Inflammatory macrophage treated with lipopolysaccharide for 4 hours (primary cell): ENCODE measurements at regions not wholly inside any gene's neighbourhood (a gene's known extent, or its start where the extent isn't known, plus 50 kb on each side); places are given as distances from the start of the nearest gene placed in this dataset.

Experiments used
- DNase-seq: peaks from one replicate; pipeline ENCODE4 v3.0.0-alpha.2; 2020

- DNase-seq, result no peak
Observed at GRCh38 chr17:52828621-52829020, 670.1 kb upstream of the CA10 start.

- DNase-seq, result no peak
Observed at GRCh38 chr17:52827526-52827925, 669.0 kb upstream of the CA10 start.

- DNase-seq, result no peak
Observed at GRCh38 chr17:52824542-52824941, 666.0 kb upstream of the CA10 start.

DNA sequence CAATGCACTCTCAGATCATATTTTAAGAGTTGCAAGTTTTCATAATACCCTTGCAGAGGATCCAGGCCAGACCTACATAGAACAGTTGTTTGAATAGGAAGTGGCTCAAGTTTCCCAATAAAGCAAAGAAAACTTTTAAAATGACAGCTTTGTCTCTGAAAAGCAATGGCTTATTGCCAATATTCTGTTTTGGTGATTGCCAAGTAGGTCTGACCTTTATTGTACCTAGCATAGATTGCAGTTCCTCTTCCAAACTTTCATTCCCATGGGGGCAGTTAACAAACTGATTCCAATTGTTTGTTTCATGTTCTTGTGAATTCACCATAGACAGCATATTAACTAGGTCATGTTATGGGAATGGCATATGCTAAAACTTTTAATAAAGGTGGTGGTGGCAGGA, 664.6 kb upstream of the CA10 start:
- DNase-seq, result no peak

DNA sequence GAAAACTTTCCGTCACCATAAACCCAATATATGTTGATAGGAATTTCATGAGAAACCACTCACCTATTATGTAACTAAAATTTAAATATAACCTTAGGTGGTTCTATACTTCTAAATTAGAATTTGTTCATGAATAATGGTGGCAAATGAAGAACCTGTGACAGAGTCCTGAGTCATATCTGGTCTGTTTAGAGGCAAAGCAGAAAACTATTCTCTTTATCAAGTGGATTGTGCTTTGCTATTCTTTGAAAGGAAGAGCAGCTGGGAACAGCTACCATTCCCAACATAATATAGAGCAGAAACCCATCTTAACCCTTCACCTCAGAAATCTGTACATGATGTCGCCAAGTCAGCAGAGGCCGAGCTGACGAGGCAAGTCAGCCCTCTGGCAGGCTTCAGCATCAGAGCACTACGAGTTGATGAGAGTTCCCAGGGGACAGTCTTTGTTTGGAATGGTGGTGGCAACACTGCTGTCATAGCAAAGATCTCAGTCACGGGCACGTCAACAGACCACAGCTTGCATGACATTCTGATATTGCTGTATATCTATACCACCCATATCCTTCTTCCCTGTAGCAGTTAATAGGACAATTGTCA, 631.9 kb upstream of the CA10 start:
- no peak for DNase-seq

DNA sequence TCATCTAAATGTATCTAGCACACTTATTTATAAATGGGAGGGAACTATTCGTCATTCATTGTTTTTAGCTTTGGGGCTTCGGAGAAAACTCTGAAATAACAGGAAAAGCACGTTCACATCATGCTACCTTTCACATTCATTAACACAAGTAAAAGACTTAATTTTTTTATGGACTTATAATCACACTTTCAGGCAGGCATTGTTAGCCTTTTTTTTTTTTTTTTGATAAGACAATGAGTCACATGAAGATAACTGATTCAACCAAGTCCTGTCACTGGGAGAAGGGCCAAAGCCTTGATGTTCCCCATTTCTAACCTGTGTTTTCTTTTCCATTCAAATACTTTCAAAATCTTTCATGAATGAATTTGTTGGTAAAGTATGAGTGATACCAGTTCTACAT, 631.3 kb upstream of the CA10 start:
- no peak for DNase-seq

DNA sequence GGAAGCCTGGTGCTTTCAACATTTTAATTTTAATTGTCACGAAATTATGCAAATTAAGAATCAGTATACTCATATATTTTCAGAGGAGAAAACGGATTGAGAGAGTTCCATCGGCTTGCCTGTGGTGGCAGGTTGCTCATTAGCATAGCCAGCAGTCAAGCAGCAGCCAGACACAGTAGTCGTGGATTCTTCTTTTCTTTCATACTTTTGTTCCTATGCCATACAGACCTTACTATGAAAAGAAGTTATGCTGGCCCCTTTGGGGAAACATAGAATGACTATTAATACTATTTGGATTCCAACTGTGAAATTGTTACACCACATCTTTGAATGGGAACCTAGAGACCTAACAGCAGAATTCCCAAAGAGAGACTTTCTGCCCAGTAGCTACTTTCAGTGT, 617.7 kb upstream of the CA10 start:
- DNase-seq, result no peak

GRCh38 chr17:52762794-52763167, 604.3 kb upstream of the CA10 start:
- no peak for DNase-seq

GRCh38 chr17:52762147-52762793, 603.8 kb upstream of the CA10 start:
- DNase-seq, result no peak

DNA sequence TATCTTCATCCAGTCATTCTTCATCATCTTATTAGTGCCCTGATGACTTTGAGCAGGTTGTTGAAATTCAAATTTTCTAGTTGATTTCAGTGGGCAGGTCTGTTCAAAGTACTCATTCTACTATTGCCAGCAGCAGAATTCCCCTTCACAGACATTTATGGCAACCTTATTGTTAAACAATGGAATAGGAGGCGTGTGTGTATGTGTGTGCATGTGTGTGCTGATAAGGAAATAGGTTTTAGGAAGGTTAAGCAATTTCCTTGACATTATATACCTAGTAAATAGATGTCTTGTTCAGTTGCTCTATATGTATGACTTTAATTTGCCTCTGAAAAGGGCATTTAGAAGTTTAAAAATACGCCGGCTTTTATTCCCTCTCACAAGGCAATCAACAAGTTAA, 601.4 kb upstream of the CA10 start:
- DNase-seq, result no peak

DNA sequence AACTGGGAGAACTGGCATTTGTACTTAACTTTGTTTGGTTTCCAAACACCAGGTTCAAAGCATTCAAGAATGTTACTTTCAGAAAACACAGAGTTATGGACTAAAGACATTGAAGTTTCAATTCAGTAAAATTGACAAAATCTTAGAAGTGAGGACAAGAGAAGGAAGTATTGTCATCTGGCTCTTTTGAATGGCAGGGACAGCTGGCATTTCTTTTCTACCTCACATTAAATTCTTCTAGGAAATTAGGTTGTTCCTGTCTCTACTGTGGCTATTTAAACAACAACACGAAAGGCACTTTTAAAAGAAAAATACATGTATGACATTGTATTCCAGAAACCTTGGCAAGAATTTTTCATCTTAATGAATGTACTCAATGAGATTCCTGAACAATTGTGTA, 600.0 kb upstream of the CA10 start:
- DNase-seq, result no peak

GRCh38 chr17:52756746-52757145, 598.2 kb upstream of the CA10 start:
- DNase-seq, result no peak

- no peak for DNase-seq
Observed at GRCh38 chr17:52754838-52755237, 596.3 kb upstream of the CA10 start.

DNA sequence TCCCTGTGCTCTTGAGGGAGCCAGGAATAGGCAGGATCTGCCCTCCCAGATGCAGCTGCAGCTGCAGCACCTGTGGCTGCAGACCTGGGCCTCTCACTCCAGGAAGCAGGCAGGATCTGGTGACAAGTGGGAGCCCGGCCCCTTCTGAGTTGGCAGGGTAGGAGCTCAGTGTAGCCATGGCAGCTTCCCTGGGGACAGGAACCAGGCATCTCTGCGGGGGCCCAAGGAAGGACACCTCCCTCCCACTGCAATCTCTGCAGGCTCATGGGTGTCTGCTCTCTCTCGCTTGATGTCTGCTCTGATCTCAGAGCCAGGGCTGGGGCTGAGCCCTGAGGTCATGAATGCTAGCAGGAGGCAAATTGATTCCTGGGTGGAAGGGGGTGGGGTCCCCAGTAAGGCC, 592.5 kb upstream of the CA10 start:
- no peak for DNase-seq

DNA sequence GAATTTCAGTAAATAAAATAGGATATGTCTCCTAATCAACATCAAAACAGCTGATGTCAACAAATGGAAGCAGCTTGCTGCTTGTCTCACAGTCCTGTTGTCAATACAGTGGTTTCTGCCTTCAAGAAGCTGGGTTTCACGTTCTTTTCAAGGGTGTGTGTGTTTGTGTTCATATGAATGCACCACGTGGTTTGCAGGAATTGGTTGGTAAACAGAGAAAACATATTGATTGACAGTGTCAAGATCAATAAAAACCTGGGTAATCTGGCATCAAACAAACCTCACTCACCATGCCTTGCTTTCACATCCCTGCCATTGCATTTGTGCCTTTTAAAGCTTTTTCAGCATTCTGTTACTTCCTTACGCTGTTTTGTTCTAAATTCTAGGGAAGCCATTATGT, 585.7 kb upstream of the CA10 start:
- no peak for DNase-seq

- no peak for DNase-seq
Observed at GRCh38 chr17:52740006-52740405, 581.5 kb upstream of the CA10 start.

GRCh38 chr17:52738791-52739190, 580.3 kb upstream of the CA10 start:
- no peak for DNase-seq

GRCh38 chr17:52737071-52737470, 578.6 kb upstream of the CA10 start:
- DNase-seq, result no peak

DNA sequence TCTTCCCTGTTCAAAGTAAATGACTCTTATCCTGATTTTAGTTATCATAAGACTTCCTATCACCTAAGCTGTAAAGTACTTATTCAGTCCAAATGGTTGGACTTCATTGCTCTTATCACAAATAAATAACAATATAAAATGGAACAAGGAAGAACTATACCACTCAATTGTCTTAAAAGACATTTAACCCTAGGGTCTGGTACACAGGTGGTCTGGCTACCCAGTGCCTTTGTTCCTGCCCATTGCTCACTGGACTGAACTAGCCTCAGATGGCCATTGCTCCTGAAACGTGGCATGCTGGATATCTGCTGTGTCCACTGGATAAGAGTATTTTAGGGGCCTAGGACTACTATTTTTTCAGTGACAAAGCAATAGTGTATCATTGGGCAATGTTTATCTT, 574.3 kb upstream of the CA10 start:
- no peak for DNase-seq

DNA sequence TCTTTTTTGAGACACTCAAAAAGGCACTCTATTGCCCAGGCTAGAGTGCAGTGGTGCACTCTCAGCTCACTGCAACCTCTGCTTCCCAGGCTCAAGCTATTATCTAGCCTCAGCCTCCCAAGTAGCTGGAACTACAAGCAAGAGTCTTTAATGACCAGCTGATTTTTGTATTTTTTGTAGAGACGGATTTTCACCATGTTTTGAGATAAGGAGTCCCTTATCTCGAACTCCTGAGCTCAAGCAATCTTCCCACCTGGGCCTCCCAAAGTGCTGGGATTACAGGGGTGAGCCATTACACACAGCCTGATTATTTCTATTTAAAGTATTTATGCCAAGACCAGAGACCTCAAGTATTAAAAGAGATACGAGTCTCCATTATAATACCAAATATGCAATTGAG, 566.1 kb upstream of the CA10 start:
- no peak for DNase-seq

DNA sequence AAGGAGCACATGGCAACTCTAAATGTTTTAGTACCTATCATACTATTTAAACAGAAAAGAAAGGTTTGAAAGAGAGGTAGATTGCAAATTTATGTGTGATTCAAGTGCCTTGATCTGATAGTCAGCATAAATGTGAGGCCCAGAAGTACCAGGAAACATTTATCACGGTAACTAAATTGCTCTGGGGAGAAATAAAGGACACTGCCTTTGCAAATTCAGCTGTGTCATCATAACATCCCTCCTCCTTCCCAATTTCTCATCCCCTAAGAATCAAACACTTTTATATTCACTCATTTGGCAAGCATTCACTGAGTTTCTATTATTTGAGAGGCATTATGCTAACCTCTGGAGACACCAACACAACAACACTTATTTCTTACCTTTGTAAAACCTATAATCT, 563.4 kb upstream of the CA10 start:
- DNase-seq, result no peak

GRCh38 chr17:52710363-52710901, 551.9 kb upstream of the CA10 start:
- no peak for DNase-seq

DNA sequence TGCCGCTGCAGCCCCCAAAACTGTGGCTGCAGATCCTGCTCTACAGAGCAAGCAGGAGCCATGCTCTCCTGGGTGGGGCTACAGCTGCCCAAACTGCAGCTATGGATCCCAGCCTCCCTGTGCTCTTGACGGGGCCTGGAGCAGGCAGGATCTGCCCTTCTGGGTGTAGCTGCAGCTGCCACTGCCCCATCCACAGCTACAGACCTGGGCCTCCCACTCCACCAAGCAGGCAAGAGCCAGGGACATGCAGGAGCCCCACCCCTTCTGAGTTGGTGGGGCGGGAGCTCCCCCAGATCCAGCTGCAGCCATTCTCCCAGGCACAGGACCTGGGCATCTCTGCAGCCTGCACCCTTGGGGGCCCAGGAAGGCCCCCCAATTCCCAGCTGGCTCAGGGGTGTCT, 551.2 kb upstream of the CA10 start:
- no peak for DNase-seq

DNA sequence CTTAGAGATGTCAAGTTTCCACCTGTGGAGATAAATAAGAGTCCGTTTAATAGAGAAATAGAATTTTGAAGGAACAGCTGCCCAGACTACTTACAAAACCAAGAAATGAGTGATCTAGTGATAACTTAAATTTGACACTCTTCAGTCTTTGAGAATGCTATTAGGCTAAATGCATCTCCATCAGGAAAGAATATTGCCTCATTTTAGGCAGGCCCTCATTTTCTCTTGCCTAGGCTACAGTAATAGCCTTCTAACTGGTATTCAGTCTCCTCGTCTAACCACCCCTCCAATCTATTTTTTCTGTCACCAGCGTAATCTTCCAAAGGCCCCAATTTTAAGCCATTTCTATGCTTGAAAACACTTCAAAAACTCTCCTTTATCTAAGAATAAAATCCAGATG, 537.8 kb upstream of the CA10 start:
- DNase-seq, result no peak

DNA sequence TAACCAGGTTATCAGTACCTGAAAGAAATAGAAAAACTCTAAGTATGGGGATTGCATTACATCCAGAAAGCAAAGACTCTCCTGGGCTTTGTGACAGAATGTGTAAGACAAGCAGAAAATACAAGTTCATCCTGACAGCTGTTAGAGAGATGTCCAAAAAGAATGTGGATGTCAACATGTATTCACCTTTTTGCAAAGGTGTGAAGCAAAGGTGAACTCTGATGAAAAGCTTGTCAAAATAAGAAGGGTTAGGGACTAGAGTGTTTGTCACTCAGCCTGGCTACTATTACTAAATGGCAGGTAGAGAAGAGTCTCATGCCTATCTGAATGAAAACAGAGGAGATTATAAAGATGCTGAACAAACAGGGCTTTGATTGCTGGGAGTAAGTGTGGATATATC, 527.6 kb upstream of the CA10 start:
- no peak for DNase-seq
